ENCODE measurements at regions not wholly inside any gene's neighbourhood (a gene's known extent, or its start where the extent isn't known, plus 50 kb on each side); places are given as distances from the start of the nearest gene placed in this dataset.

GRCh38 chr13:109390391-109390790 is 396.0 kb downstream of the IRS2 start:
- H3K4me3 ChIP-seq = no peak overlapping the region
- H3K27me3 ChIP-seq = no peaks in the 10 kb centered on the region
- intact Hi-C loops (cut with DNase I; ENCODE audit: low total_unique reads) = no loop called here
- H3K9me3 ChIP-seq = no peaks in the 10 kb centered on the region
- H3K27ac ChIP-seq = no peak overlapping the region
- no peak for DNase-seq
- no peaks in the 10 kb centered on the region for H3K4me1 ChIP-seq
- TF ChIP-seq, protein P1, sequence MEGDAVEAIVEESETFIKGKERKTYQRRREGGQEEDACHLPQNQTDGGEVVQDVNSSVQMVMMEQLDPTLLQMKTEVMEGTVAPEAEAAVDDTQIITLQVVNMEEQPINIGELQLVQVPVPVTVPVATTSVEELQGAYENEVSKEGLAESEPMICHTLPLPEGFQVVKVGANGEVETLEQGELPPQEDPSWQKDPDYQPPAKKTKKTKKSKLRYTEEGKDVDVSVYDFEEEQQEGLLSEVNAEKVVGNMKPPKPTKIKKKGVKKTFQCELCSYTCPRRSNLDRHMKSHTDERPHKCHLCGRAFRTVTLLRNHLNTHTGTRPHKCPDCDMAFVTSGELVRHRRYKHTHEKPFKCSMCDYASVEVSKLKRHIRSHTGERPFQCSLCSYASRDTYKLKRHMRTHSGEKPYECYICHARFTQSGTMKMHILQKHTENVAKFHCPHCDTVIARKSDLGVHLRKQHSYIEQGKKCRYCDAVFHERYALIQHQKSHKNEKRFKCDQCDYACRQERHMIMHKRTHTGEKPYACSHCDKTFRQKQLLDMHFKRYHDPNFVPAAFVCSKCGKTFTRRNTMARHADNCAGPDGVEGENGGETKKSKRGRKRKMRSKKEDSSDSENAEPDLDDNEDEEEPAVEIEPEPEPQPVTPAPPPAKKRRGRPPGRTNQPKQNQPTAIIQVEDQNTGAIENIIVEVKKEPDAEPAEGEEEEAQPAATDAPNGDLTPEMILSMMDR (IDR thresholded peaks at IDR 0.05) = no peak
- no peak for TF ChIP-seq POLR2A (IDR thresholded peaks at IDR 0.05)
- H3K36me3 ChIP-seq = no peaks in the 10 kb centered on the region

DNA sequence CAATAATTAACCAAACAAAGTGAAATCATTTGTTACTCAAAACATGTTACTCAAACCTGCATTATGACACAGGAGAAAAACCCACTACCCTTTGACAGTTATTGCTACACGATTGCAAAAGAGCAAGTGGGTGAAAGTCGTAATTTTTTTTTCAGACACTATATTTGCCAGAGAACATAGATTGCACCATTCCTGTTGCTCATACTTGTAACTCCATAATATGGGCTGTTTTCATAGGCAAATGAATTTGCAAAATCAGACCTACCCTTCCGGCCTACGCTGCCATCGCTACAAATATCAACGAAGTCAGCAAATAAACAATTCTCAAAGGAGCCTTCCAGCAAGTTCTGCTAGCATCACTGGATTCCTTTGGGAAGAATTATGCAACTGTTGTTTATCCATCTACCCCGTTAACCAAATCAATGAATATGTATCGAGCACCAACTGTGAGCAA is 396.5 kb downstream of the IRS2 start:
- no peak overlapping the region for H3K27ac ChIP-seq
- no peak for DNase-seq
- H3K27me3 ChIP-seq = no peaks in the 10 kb centered on the region
- no peaks in the 10 kb centered on the region for H3K36me3 ChIP-seq
- intact Hi-C loops (cut with DNase I; ENCODE audit: low total_unique reads) = no loop called here
- no peak for TF ChIP-seq POLR2A (IDR thresholded peaks at IDR 0.05)
- TF ChIP-seq, protein P1 (IDR thresholded peaks at IDR 0.05) = no peak
- no peaks in the 10 kb centered on the region for H3K9me3 ChIP-seq
- H3K4me1 ChIP-seq = no peaks in the 10 kb centered on the region
- no peak overlapping the region for H3K4me3 ChIP-seq

- intact Hi-C loops (cut with DNase I; ENCODE audit: low total_unique reads) = no loop called here
- TF ChIP-seq POLR2A (IDR thresholded peaks at IDR 0.05) = no peak
- TF ChIP-seq, protein P1 (IDR thresholded peaks at IDR 0.05) = no peak
- H3K9me3 ChIP-seq = no peaks in the 10 kb centered on the region
Measured at GRCh38 chr13:109389456-109389855, 396.9 kb downstream of the IRS2 start.

DNA sequence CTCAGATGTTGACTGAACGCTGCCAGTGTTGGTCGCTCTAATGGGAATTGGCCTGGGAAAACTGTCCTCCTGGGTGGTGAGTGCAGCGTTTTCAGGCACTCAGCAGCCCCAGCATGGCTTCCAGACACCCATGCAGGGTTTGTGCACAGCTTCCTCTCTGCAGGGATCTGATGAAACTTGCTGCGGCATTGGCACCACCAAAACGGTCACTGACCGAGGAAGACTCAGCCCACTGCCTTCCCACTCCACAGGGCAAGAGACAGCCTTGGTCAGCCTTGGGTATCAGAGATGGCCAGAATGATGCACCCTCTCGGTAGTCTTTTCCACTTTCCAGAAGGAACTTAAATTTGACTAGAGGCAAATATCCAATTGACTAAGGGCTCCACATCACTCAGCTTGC is 398.9 kb downstream of the IRS2 start:
- no peak overlapping the region for H3K4me3 ChIP-seq
- intact Hi-C loops (cut with DNase I; ENCODE audit: low total_unique reads) = no loop called here
- TF ChIP-seq, protein P1 (IDR thresholded peaks at IDR 0.05) = no peak
- no peak for TF ChIP-seq POLR2A (IDR thresholded peaks at IDR 0.05)
- DNase-seq = no peak
- no peak overlapping the region for H3K27ac ChIP-seq
- no peaks in the 10 kb centered on the region for H3K4me1 ChIP-seq
- no peaks in the 10 kb centered on the region for H3K36me3 ChIP-seq
- no peaks in the 10 kb centered on the region for H3K9me3 ChIP-seq
- no peaks in the 10 kb centered on the region for H3K27me3 ChIP-seq

More at GRCh38 chr13:109389456-109389855, 396.9 kb downstream of the IRS2 start:
- no peak for DNase-seq
- Histone ChIP-seq H3K4me1 (no peaks in the 10 kb centered on the region), H3K4me3 (no peak overlapping the region), H3K36me3 (no peaks in the 10 kb centered on the region), H3K27ac (no peak overlapping the region), H3K27me3 (no peaks in the 10 kb centered on the region)

DNA sequence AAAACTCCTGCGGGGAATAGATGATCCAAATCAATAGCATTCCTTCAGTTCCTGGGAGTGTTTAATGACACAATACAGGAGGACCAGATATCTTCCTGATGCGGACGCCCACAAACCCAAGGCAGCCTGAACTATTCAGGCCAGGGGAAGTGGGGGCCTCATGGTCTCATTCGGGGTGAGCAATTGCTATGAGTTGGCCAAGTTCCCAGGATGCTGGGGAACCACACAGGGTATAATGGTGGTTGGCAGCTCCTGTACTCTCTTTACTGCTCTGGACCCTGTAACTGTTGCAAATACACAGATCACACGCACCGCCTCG is 401.2 kb downstream of the IRS2 start:
- intact Hi-C loops (cut with DNase I; ENCODE audit: low total_unique reads) = no loop called here
- TF ChIP-seq POLR2A (IDR thresholded peaks at IDR 0.05) = no peak
- TF ChIP-seq, protein P1 (IDR thresholded peaks at IDR 0.05) = no peak
- H3K9me3 ChIP-seq = no peaks in the 10 kb centered on the region
- no peaks in the 10 kb centered on the region for H3K36me3 ChIP-seq
- no peaks in the 10 kb centered on the region for H3K27me3 ChIP-seq
- no peak overlapping the region for H3K4me3 ChIP-seq
- no peak overlapping the region for H3K27ac ChIP-seq
- no peak for DNase-seq
- no peaks in the 10 kb centered on the region for H3K4me1 ChIP-seq
